ENCODE measurements at regions not wholly inside any gene's neighbourhood (a gene's known extent, or its start where the extent isn't known, plus 50 kb on each side); places are given as distances from the start of the nearest gene placed in this dataset.

- no peak for DNase-seq
These were observed 307.8 kb upstream of the GIMD1 start for GRCh38 chr4:106676173-106676921.

GRCh38 chr4:106671716-106672115 lies 303.1 kb upstream of the GIMD1 start:
- no peak for DNase-seq

- no peak for DNase-seq
These were observed 302.4 kb upstream of the GIMD1 start for GRCh38 chr4:106670976-106671375.

GRCh38 chr4:106659371-106659770 lies 290.8 kb upstream of the GIMD1 start:
- DNase-seq = no peak

- no peak for DNase-seq
These were observed 283.5 kb upstream of the GIMD1 start for GRCh38 chr4:106652095-106652494.

- DNase-seq = no peak
These were observed 282.1 kb upstream of the GIMD1 start for GRCh38 chr4:106650701-106651100.

GRCh38 chr4:106647451-106647850 lies 278.9 kb upstream of the GIMD1 start:
- no peak for DNase-seq

GRCh38 chr4:106629268-106629625 lies 260.7 kb upstream of the GIMD1 start:
- no peak for DNase-seq

GRCh38 chr4:106628586-106629267 lies 260.1 kb upstream of the GIMD1 start:
- DNase-seq = no peak

GRCh38 chr4:106627051-106627450 lies 258.5 kb upstream of the GIMD1 start:
- DNase-seq = no peak

GRCh38 chr4:106624671-106625070 lies 256.1 kb upstream of the GIMD1 start:
- no peak for DNase-seq

- no peak for DNase-seq
These were observed 250.4 kb upstream of the GIMD1 start for GRCh38 chr4:106618956-106619355.

GRCh38 chr4:106615961-106616360 lies 247.4 kb upstream of the GIMD1 start:
- DNase-seq = no peak

GRCh38 chr4:106615410-106615945 lies 246.9 kb upstream of the GIMD1 start:
- no peak for DNase-seq

GRCh38 chr4:106614441-106614840 lies 245.9 kb upstream of the GIMD1 start:
- DNase-seq = no peak

GRCh38 chr4:106609917-106610316 lies 241.3 kb upstream of the GIMD1 start:
- DNase-seq = no peak

GRCh38 chr4:106607558-106607957 lies 239.0 kb upstream of the GIMD1 start:
- DNase-seq = no peak

GRCh38 chr4:106604319-106605051 lies 235.9 kb upstream of the GIMD1 start:
- DNase-seq = no peak

GRCh38 chr4:106603471-106603870 lies 234.9 kb upstream of the GIMD1 start:
- DNase-seq = no peak

GRCh38 chr4:106602711-106603110 lies 234.1 kb upstream of the GIMD1 start:
- no peak for DNase-seq

GRCh38 chr4:106601519-106601918 lies 232.9 kb upstream of the GIMD1 start:
- DNase-seq = no peak

- DNase-seq = no peak
These were observed 227.3 kb upstream of the GIMD1 start for GRCh38 chr4:106595906-106596305.

GRCh38 chr4:106594291-106594952 lies 225.8 kb upstream of the GIMD1 start:
- DNase-seq = no peak
